Neural crest cell (in vitro differentiated cells): ENCODE measurements at regions not wholly inside any gene's neighbourhood (a gene's known extent, or its start where the extent isn't known, plus 50 kb on each side); places are given as distances from the start of the nearest gene placed in this dataset.

Source experiments
- DNase-seq: peaks from one replicate; pipeline ENCODE4 v3.0.0; 2021; ENCODE audit warnings: low read depth, mixed read lengths, low spot score
- H3K27ac Mint-ChIP-seq: one replicate; pipeline ENCODE4 v1.8.0; 2021; ENCODE audit warnings: mild to moderate bottlenecking, mixed read lengths; ENCODE audit not compliant: unreplicated experiment
- H3K27me3 Mint-ChIP-seq: 2 replicates; pipeline ENCODE4 v1.8.0; 2021; ENCODE audit warnings: low read depth, mild to moderate bottlenecking, mixed read lengths
- H3K36me3 Mint-ChIP-seq: 2 replicates; pipeline ENCODE4 v1.8.0; 2021; ENCODE audit warnings: low read depth, mild to moderate bottlenecking, mixed read lengths
- H3K4me1 Mint-ChIP-seq: 2 replicates; pipeline ENCODE4 v1.8.0; 2021; ENCODE audit warnings: mixed read lengths
- H3K4me3 Mint-ChIP-seq: one replicate; pipeline ENCODE4 v1.8.0; 2021; ENCODE audit warnings: mild to moderate bottlenecking, mixed read lengths
- H3K9me3 Mint-ChIP-seq: 2 replicates; pipeline ENCODE4 v1.8.0; 2021; ENCODE audit warnings: mixed read lengths
- TF ChIP-seq, protein P1 (sequence below): fragments of 200-600 bp; sonication (generic); conservative IDR thresholded peaks from 2 replicates; pipeline ENCODE4 v1.5.0; 2021; ENCODE audit warnings: antibody characterized with exemption, mild to moderate bottlenecking

DNA sequence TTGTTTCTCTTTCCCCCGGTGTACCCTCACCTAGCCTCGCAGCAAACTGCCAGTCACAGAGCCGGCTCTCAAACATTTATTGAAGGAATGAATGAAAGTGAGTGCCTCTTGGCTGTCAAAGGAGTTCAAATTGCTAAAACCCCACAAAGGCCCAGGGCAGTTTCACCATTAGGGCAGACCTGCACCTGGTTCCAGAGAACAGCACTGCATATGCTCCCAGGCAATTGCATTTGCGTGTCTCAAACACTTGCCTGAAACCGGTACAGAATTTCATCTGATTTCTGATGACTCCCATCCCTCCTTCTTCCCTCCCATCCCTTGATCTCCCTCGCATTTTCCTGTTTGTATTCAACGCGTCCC is 165.6 kb upstream of the ZNF462 start:
- no peak for DNase-seq
- TF ChIP-seq, protein P1, sequence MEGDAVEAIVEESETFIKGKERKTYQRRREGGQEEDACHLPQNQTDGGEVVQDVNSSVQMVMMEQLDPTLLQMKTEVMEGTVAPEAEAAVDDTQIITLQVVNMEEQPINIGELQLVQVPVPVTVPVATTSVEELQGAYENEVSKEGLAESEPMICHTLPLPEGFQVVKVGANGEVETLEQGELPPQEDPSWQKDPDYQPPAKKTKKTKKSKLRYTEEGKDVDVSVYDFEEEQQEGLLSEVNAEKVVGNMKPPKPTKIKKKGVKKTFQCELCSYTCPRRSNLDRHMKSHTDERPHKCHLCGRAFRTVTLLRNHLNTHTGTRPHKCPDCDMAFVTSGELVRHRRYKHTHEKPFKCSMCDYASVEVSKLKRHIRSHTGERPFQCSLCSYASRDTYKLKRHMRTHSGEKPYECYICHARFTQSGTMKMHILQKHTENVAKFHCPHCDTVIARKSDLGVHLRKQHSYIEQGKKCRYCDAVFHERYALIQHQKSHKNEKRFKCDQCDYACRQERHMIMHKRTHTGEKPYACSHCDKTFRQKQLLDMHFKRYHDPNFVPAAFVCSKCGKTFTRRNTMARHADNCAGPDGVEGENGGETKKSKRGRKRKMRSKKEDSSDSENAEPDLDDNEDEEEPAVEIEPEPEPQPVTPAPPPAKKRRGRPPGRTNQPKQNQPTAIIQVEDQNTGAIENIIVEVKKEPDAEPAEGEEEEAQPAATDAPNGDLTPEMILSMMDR, result no peak
- no peak overlapping the region for H3K4me3 Mint-ChIP-seq
- H3K27ac Mint-ChIP-seq, result no peak overlapping the region
- H3K27me3 Mint-ChIP-seq, result no peaks in the 10 kb centered on the region
- peaks cover 7% of the 10 kb centered on the region for H3K9me3 Mint-ChIP-seq
- peaks cover 13% of the 10 kb centered on the region for H3K4me1 Mint-ChIP-seq
- no peaks in the 10 kb centered on the region for H3K36me3 Mint-ChIP-seq

- Mint-ChIP-seq H3K9me3 (peaks cover 7% of the 10 kb centered on the region), H3K27ac (no peak overlapping the region), H3K4me3 (no peak overlapping the region)
Observed at GRCh38 chr9:106697750-106698502, 165.0 kb upstream of the ZNF462 start.

DNA sequence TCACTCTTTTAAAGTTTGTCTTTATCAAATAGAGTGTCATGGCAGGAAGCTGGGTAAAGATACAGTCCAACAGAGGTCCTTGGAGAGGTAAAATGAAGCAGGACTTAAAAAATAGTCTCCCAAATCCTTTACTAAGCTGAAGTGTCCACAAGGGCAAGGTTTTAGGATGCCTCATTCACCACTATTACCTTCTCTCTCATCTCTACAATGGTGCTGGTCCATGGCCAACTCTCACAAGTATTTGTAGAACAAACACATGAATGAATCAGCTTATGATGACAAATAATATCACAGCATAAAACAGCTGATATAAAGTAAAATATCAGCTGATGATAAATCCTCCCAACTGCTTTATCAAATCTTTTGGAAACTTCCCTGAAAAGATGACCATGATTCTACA is 162.3 kb upstream of the ZNF462 start:
- Mint-ChIP-seq H3K27ac (no peak overlapping the region), H3K9me3 (peaks cover 18% of the 10 kb centered on the region), H3K4me3 (no peak overlapping the region), H3K27me3 (no peaks in the 10 kb centered on the region), H3K36me3 (no peaks in the 10 kb centered on the region), H3K4me1 (peaks cover 13% of the 10 kb centered on the region)
- TF ChIP-seq, protein P1, result no peak
- no peak for DNase-seq

More at GRCh38 chr9:106697750-106698502, 165.0 kb upstream of the ZNF462 start:
- DNase-seq, result no peak
- TF ChIP-seq, protein P1, result no peak
- Mint-ChIP-seq H3K4me1 (peaks cover 13% of the 10 kb centered on the region), H3K27me3 (no peaks in the 10 kb centered on the region), H3K36me3 (no peaks in the 10 kb centered on the region)

GRCh38 chr9:106701611-106702010 is 161.4 kb upstream of the ZNF462 start:
- Mint-ChIP-seq H3K27me3 (no peaks in the 10 kb centered on the region), H3K9me3 (peaks cover 15% of the 10 kb centered on the region), H3K36me3 (no peaks in the 10 kb centered on the region), H3K27ac (peak overlapping the region; percentile 65), H3K4me3 (no peak overlapping the region), H3K4me1 (peaks cover 13% of the 10 kb centered on the region)
- TF ChIP-seq, protein P1, result no peak
- no peak for DNase-seq

DNA sequence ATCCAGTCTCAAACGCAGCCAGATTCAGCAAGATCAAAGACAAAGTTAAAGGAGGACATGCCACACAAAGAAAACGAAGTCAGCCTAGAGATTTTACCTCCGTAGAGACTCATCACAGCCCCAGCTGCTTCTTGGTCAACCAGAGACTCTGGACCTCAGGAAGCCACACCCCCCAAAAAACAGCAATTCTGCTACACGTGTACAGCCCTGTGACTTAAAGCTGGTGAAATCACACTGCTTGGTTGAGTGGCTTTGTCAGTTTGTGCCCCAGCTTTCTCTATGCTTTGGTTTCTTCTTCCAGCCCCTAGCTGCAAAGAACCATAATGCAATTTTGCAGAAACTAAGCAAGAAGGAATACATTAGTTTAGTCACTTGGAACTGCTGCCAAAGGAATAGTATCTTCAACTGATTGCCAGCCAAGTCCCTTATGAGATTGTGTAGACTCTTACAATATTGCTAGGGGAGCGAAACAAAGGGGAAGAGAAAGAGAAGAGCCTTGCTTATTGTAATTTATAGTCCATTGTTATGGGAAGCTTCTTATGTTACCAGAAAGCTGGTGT is 158.8 kb upstream of the ZNF462 start:
- Mint-ChIP-seq H3K27ac (no peak overlapping the region), H3K4me3 (no peak overlapping the region), H3K27me3 (no peaks in the 10 kb centered on the region), H3K9me3 (peaks cover 11% of the 10 kb centered on the region), H3K4me1 (no peaks in the 10 kb centered on the region), H3K36me3 (no peaks in the 10 kb centered on the region)
- TF ChIP-seq, protein P1, result no peak
- DNase-seq, result no peak
